ENCODE measurements at regions not wholly inside any gene's neighbourhood (a gene's known extent, or its start where the extent isn't known, plus 50 kb on each side); places are given as distances from the start of the nearest gene placed in this dataset.

DNA sequence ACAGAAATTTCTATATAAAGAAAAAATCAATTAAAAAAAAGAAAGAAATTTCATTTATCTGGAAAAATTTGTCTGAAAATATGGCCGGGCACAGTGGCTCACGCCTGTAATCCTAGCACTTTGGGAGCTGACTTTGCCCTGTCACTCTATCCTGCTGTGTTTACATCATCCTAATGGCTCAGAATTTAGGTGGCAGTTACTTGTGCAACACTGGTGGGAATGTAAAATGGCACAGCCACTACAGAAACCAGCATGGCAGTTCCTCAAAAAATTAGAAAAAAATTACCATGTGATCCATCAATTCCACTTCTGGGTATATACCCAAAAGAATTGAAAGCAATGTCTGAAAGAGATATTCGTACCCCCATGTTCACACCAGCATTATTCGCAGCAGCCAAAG is 405.2 kb upstream of the AUTS2 start:
- no peak overlapping the region for H3K4me3 ChIP-seq (ENCODE audit: control insufficient read depth, low read depth, low read length)
- TF ChIP-seq, protein P1, sequence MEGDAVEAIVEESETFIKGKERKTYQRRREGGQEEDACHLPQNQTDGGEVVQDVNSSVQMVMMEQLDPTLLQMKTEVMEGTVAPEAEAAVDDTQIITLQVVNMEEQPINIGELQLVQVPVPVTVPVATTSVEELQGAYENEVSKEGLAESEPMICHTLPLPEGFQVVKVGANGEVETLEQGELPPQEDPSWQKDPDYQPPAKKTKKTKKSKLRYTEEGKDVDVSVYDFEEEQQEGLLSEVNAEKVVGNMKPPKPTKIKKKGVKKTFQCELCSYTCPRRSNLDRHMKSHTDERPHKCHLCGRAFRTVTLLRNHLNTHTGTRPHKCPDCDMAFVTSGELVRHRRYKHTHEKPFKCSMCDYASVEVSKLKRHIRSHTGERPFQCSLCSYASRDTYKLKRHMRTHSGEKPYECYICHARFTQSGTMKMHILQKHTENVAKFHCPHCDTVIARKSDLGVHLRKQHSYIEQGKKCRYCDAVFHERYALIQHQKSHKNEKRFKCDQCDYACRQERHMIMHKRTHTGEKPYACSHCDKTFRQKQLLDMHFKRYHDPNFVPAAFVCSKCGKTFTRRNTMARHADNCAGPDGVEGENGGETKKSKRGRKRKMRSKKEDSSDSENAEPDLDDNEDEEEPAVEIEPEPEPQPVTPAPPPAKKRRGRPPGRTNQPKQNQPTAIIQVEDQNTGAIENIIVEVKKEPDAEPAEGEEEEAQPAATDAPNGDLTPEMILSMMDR (IDR thresholded peaks at IDR 0.05; ENCODE audit: control insufficient read depth, insufficient read depth, low read depth, low read length, missing control alignments), result no peak
- no peak for DNase-seq (ENCODE audit: low read depth)

DNA sequence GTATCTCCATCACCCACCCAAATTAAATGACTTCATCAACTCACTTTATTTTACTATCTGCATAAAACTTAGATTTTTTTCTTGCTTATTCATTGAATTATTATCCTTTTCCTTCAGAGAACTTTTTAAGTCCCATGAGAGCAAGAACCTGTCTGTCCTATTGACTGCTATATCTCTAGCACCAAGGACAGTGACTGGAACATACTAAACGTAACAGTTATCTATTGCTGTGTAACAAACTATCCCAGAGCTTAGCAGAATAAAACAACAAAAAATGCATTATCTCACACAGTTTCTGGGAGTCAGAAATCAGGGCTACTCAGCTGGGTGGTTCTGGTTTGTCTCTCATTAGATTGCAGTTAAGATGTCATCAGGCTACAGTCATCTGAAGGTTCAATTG is 401.7 kb upstream of the AUTS2 start:
- TF ChIP-seq, protein P1 (IDR thresholded peaks at IDR 0.05; ENCODE audit: control insufficient read depth, insufficient read depth, low read depth, low read length, missing control alignments), result no peak

DNA sequence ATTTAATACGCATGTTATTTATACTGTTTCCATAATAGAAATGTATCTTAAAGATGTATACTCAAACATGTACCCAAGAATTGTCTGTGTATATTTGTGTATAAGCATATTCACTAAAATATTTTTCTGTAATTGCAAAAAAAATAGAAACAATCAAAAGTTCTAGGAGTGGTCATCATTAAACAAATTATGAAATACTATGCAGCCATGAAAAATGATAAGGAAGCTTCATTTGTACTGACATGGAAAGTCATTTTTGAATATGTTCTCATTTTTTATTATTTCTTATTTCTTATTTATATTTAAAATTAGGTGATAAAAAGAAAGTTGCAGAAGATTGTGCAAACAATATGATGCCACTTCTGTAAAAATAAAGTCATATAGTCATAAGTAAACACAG is 400.0 kb upstream of the AUTS2 start:
- no peak overlapping the region for H3K4me3 ChIP-seq (ENCODE audit: control insufficient read depth, low read depth, low read length)
- TF ChIP-seq, protein P1 (IDR thresholded peaks at IDR 0.05; ENCODE audit: control insufficient read depth, insufficient read depth, low read depth, low read length, missing control alignments), result no peak
- DNase-seq (ENCODE audit: low read depth), result no peak

More for the DNA sequence above, 401.7 kb upstream of the AUTS2 start:
- DNase-seq (ENCODE audit: low read depth), result no peak
- no peak overlapping the region for H3K4me3 ChIP-seq (ENCODE audit: control insufficient read depth, low read depth, low read length)

DNA sequence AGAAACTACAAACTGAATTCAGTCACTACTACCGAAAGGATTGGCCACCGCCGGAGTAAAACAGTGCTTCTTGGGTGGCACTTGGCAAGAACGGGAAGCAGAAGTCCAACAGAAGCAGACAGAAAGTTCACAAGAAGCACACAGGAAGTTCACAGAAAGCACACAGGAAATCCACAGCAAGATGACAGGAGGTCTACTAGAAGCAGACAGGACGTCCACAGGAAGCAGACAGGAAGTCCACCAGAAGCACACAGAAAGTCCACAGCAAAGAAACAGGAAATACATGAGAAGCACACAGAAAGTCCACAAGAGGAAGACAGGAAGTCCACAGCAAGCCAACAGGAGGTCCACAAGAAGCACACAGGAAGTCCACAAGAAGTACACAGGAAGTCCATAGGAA is 399.2 kb upstream of the AUTS2 start:
- TF ChIP-seq, protein P1 (IDR thresholded peaks at IDR 0.05; ENCODE audit: control insufficient read depth, insufficient read depth, low read depth, low read length, missing control alignments), result no peak
- H3K4me3 ChIP-seq (ENCODE audit: control insufficient read depth, low read depth, low read length), result no peak overlapping the region
- no peak for DNase-seq (ENCODE audit: low read depth)

DNA sequence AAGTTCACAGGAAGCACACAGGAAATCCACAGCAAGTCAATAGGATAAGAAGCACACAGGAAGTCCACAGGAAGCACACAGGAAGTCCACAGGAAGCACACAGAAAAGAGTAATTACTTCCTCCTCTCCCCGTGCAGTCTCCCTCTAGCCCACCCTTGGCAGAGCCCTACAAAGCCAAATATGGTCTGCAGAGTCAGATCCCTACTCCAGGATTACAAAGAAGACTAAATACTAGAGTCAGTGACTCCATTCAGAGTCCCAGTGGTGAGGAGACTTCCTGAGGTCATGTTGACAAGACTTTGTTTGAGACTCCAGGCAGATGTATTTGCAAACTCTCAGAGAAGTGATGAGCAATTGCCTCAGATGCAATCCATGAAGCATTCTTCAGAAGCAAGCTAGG is 398.6 kb upstream of the AUTS2 start:
- H3K4me3 ChIP-seq (ENCODE audit: control insufficient read depth, low read depth, low read length), result no peak overlapping the region
- TF ChIP-seq, protein P1 (IDR thresholded peaks at IDR 0.05; ENCODE audit: control insufficient read depth, insufficient read depth, low read depth, low read length, missing control alignments), result no peak
- no peak for DNase-seq (ENCODE audit: low read depth)

DNA sequence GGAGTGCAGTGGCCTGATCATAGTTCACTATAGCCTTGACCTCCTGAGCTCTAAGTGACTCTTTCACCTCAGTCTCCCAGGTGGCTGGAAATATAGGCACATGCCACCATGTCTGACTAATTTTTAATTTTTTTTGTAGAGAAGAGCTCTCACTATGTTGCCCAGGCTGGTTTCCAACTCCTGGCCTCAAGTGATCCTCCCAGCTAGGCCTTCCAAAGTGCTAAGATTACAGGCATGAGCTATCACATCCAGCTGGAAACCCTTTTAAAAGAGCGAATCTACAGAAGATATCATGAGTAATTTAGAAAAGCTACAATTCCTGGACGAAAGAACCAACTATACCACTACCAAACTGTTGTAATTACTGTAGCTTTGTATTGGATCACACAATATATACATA is 394.4 kb upstream of the AUTS2 start:
- no peak for DNase-seq (ENCODE audit: low read depth)
- TF ChIP-seq, protein P1 (IDR thresholded peaks at IDR 0.05; ENCODE audit: control insufficient read depth, insufficient read depth, low read depth, low read length, missing control alignments), result no peak

DNA sequence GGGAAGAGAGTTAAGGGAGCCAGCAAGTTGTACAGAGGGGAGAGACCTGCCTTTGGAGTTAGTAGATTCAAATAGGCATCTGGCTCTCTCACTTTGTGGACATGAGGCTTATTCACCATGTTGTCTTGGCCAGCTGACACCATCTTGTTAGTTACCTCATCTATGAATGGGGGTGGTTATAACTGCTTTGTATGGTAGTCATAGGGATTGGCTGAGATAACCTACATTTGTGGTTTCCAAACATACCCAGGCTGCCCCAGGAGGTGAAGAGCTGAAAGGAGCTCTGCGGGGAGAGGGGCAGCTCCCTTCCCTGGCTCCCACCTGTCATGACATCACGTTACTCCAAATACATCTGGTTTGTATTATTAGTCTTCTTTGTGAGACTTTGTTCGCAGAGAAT is 393.3 kb upstream of the AUTS2 start:
- TF ChIP-seq, protein P1 (IDR thresholded peaks at IDR 0.05; ENCODE audit: control insufficient read depth, insufficient read depth, low read depth, low read length, missing control alignments), result no peak
- no peak for DNase-seq (ENCODE audit: low read depth)
- H3K4me3 ChIP-seq (ENCODE audit: control insufficient read depth, low read depth, low read length), result no peak overlapping the region

More for the DNA sequence above, 394.4 kb upstream of the AUTS2 start:
- H3K4me3 ChIP-seq (ENCODE audit: control insufficient read depth, low read depth, low read length), result no peak overlapping the region
